ENCODE measurements at regions not wholly inside any gene's neighbourhood (a gene's known extent, or its start where the extent isn't known, plus 50 kb on each side); places are given as distances from the start of the nearest gene placed in this dataset.

- TF ChIP-seq CTCF (IDR thresholded peaks at IDR 0.05) = no peak
- no peak for TF ChIP-seq POLR2A (IDR thresholded peaks at IDR 0.05)
Measured at GRCh38 chr2:215718890-215719289, 283.0 kb upstream of the FN1 start.

Data from right lobe of liver (tissue), 4 donors.